ENCODE measurements at regions not wholly inside any gene's neighbourhood (a gene's known extent, or its start where the extent isn't known, plus 50 kb on each side); places are given as distances from the start of the nearest gene placed in this dataset.

- Histone ChIP-seq H3K27ac (no peak overlapping the region), H3K4me3 (no peak overlapping the region), H3K9me3 (no peaks in the 10 kb centered on the region), H3K4me2 (no peak overlapping the region), H3K4me1 (no peaks in the 10 kb centered on the region)
- no peak for FAIRE-seq
- ChIA-PET CTCF (interaction anchor here (0.6 to 1.1 kb wide), 2 partner anchors 11 to 490 kb away, joined by 4 to 5 read pairs; no protein-coding TSS in a partner anchor), POLR2A (no interaction called here)
- no peak for ATAC-seq
- TF ChIP-seq NR3C1 (IDR thresholded peaks at IDR 0.05) (no peak), HEYL (CRISPR knock-in tag; IDR thresholded peaks at IDR 0.05) (no peak), GATA3 (IDR thresholded peaks at IDR 0.05; ENCODE audit: borderline replicate concordance) (no peak), RFX5 (IDR thresholded peaks at IDR 0.05) (no peak), JUNB (IDR thresholded peaks at IDR 0.05) (no peak), NPAS2 (CRISPR knock-in tag; IDR thresholded peaks at IDR 0.05; ENCODE audit: borderline replicate concordance) (no peak), ESRRA (IDR thresholded peaks at IDR 0.05; ENCODE audit: borderline replicate concordance, low read length) (no peak), FOSB (CRISPR knock-in tag; IDR thresholded peaks at IDR 0.05) (no peak), HOXB13 (CRISPR knock-in tag; IDR thresholded peaks at IDR 0.05; ENCODE audit: low read depth) (no peak), EHMT2 (IDR thresholded peaks at IDR 0.05; ENCODE audit: low read depth) (no peak), EHF (CRISPR knock-in tag; IDR thresholded peaks at IDR 0.05) (no peak), JUN (IDR thresholded peaks at IDR 0.05) (no peak), REST (IDR thresholded peaks at IDR 0.05) (no peak), NFE2L2 (conservative IDR thresholded peaks at IDR 0.05; ENCODE audit: low read length) (no peak), BHLHE40 (IDR thresholded peaks at IDR 0.05; ENCODE audit: low read depth, low read length) (no peak), TFCP2L1 (CRISPR knock-in tag; IDR thresholded peaks at IDR 0.05) (no peak), RARB (CRISPR knock-in tag; IDR thresholded peaks at IDR 0.05) (no peak), POLR2AphosphoS2 (conservative IDR thresholded peaks at IDR 0.05; ENCODE audit: low read length) (no peak)
- no peak for DNase-seq (ENCODE audit: low read depth in 1 of 2, low spot score in 1 of 2)
Observed at GRCh38 chr1:30123036-30123435, 600.3 kb downstream of the MATN1 start.

- WGBS (ENCODE audit: missing lambda C conversion rate): 57% methylated on average over 15 of the region's 16 CpGs
- H3K4me1 ChIP-seq: no peaks in the 10 kb centered on the region
- TF ChIP-seq ZNF302 (CRISPR knock-in tag; IDR thresholded peaks at IDR 0.05): no peak
- TF ChIP-seq PBX3 (IDR thresholded peaks at IDR 0.05): no peak
- no peak for TF ChIP-seq POLR2A (IDR thresholded peaks at IDR 0.05; ENCODE audit: low read length)
- no peak for TF ChIP-seq E2F6 (IDR thresholded peaks at IDR 0.05; ENCODE audit: borderline replicate concordance, low read depth)
- TF ChIP-seq SREBF2 (IDR thresholded peaks at IDR 0.05): no peak
- no peak for TF ChIP-seq HDAC2 (IDR thresholded peaks at IDR 0.05)
- no peak for TF ChIP-seq NPAS2 (CRISPR knock-in tag; IDR thresholded peaks at IDR 0.05; ENCODE audit: borderline replicate concordance)
- TF ChIP-seq RFX5 (IDR thresholded peaks at IDR 0.05): no peak
- no peaks in the 10 kb centered on the region for H3K9me3 ChIP-seq
- no peak for FAIRE-seq
- no peak overlapping the region for H3K27ac ChIP-seq
- ATAC-seq: no peak
- no peak for DNase-seq (ENCODE audit: low read depth in 1 of 2, low spot score in 1 of 2)
- no peak overlapping the region for H3K4me2 ChIP-seq
- H3K4me3 ChIP-seq: no peak overlapping the region
- ChIA-PET CTCF (interaction anchor here (1.2 to 2.2 kb wide), 2 partner anchors 9 to 35 kb away, joined by 3 to 8 read pairs; no protein-coding TSS in a partner anchor), POLR2A (no interaction called here)
Observed at GRCh38 chr1:30120245-30121000, 603.0 kb downstream of the MATN1 start.
